ENCODE measurements at regions not wholly inside any gene's neighbourhood (a gene's known extent, or its start where the extent isn't known, plus 50 kb on each side); places are given as distances from the start of the nearest gene placed in this dataset.

DNA sequence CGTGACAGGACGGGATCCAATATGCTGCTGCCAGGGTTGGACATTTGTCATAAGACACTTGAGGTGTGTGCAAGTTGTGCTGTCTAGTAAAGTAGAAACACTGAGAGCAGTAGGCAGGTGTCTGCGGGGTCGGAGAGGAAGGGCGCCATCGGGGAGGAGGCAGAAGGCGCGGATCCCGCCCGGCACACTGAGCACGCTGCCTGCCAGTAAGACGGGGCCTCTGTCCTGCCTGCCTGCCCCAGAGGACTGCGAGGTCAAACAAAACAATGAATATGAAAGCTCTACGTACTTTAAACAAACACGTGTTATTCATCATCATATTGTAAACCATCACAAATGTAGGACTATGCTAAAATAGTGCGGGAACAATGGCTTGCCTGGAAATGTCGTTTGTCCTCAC lies 349.3 kb upstream of the SALL3 start:
- no peaks in the 10 kb centered on the region for H3K9me3 ChIP-seq (ENCODE audit: low read length)
- DNase-seq (ENCODE audit: low spot score) (no peak), FAIRE-seq (no peak), ATAC-seq (no peak)
- BruUV-seq (replicated peaks), result no TSS peak
- intact Hi-C loops (cut with micrococcal nuclease; ENCODE audit: unreplicated experiment), result no loop called here
- H3K4me1 ChIP-seq (ENCODE audit: insufficient read depth, low read length), result no peaks in the 10 kb centered on the region
- ChIA-PET POLR2A (no interaction called here), CTCF (ENCODE audit: low intra/inter-chr PET ratio, low total read pairs) (no interaction called here)
- H4K20me1 ChIP-seq (ENCODE audit: insufficient read depth, low read length), result no peaks in the 10 kb centered on the region
- no peak overlapping the region for H3K4me2 ChIP-seq (ENCODE audit: low read depth, low read length)
- no peak overlapping the region for H3K4me3 ChIP-seq (replicated peaks in 1 of 3; ENCODE audit: insufficient read depth in 1 of 3, low read depth in 2 of 3, low read length in 3 of 3)
- 57% methylated on average over 17 of the region's 17 CpGs for WGBS (ENCODE audit: low lambda C conversion rate)
- H3K27ac ChIP-seq (ENCODE audit: extremely low read length, insufficient read depth, low read length), result no peak overlapping the region
- H3K27me3 ChIP-seq (ENCODE audit: control insufficient read depth in 1 of 2, insufficient read depth in 2 of 2, low read length in 2 of 2), result peaks cover 1 to 29% of the 10 kb centered on the region in 2 experiments; a peak in 1 of 5 replicates
- no peaks in the 10 kb centered on the region for H3K79me2 ChIP-seq (ENCODE audit: insufficient read depth, low read length)
- in situ Hi-C loops (cut with HindIII; ENCODE audit: extremely low pct_ligation_motif_present, low pct_unique_long_range_greater_than_20kb), result no loop called here
- TF ChIP-seq ATM (IDR thresholded peaks at IDR 0.05; ENCODE audit: borderline replicate concordance) (no peak), PHF8 (CRISPR knock-in tag; IDR thresholded peaks at IDR 0.05) (no peak), CAMTA2 (CRISPR knock-in tag; IDR thresholded peaks at IDR 0.05; ENCODE audit: borderline replicate concordance) (no peak), ZNF670 (CRISPR knock-in tag; IDR thresholded peaks at IDR 0.05; ENCODE audit: borderline replicate concordance) (no peak), JUN (CRISPR knock-in tag; IDR thresholded peaks at IDR 0.05) (no peak), ELF1 (CRISPR knock-in tag; IDR thresholded peaks at IDR 0.05) (no peak), MBD4 (IDR thresholded peaks at IDR 0.05; ENCODE audit: borderline replicate concordance, low read length) (no peak), SMYD3 (CRISPR knock-in tag; IDR thresholded peaks at IDR 0.05) (no peak), BORCS8-MEF2B (CRISPR knock-in tag; IDR thresholded peaks at IDR 0.05) (no peak), MTA3 (CRISPR knock-in tag; IDR thresholded peaks at IDR 0.05) (no peak), XBP1 (CRISPR knock-in tag; IDR thresholded peaks at IDR 0.05) (no peak), ETV6 (CRISPR knock-in tag; conservative IDR thresholded peaks at IDR 0.05) (no peak)
- TF ChIP-seq, protein P1, sequence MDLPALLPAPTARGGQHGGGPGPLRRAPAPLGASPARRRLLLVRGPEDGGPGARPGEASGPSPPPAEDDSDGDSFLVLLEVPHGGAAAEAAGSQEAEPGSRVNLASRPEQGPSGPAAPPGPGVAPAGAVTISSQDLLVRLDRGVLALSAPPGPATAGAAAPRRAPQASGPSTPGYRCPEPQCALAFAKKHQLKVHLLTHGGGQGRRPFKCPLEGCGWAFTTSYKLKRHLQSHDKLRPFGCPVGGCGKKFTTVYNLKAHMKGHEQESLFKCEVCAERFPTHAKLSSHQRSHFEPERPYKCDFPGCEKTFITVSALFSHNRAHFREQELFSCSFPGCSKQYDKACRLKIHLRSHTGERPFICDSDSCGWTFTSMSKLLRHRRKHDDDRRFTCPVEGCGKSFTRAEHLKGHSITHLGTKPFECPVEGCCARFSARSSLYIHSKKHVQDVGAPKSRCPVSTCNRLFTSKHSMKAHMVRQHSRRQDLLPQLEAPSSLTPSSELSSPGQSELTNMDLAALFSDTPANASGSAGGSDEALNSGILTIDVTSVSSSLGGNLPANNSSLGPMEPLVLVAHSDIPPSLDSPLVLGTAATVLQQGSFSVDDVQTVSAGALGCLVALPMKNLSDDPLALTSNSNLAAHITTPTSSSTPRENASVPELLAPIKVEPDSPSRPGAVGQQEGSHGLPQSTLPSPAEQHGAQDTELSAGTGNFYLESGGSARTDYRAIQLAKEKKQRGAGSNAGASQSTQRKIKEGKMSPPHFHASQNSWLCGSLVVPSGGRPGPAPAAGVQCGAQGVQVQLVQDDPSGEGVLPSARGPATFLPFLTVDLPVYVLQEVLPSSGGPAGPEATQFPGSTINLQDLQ (CRISPR knock-in tag; IDR thresholded peaks at IDR 0.05), result no peak
- TF ChIP-seq, protein P2, sequence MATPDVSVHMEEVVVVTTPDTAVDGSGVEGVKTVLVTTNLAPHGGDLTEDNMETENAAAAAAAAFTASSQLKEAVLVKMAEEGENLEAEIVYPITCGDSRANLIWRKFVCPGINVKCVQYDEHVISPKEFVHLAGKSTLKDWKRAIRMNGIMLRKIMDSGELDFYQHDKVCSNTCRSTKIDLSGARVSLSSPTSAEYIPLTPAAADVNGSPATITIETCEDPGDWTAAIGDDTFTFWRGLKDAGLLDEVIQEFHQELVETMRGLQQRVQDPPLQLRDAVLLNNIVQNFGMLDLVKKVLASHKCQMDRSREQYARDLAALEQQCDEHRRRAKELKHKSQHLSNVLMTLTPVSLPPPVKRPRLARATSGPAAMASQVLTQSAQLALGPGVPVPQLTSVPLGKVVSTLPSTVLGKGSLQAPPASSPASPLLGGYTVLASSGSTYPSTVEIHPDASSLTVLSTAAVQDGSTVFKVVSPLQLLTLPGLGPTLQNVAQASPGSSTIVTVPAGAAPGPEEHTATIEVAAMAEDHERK (CRISPR knock-in tag; IDR thresholded peaks at IDR 0.05; ENCODE audit: low read depth), result no peak
- TF ChIP-seq, protein P3, sequence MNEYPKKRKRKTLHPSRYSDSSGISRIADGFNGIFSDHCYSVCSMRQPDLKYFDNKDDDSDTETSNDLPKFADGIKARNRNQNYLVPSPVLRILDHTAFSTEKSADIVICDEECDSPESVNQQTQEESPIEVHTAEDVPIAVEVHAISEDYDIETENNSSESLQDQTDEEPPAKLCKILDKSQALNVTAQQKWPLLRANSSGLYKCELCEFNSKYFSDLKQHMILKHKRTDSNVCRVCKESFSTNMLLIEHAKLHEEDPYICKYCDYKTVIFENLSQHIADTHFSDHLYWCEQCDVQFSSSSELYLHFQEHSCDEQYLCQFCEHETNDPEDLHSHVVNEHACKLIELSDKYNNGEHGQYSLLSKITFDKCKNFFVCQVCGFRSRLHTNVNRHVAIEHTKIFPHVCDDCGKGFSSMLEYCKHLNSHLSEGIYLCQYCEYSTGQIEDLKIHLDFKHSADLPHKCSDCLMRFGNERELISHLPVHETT (CRISPR knock-in tag; conservative IDR thresholded peaks at IDR 0.05), result no peak
- TF ChIP-seq, protein P4, sequence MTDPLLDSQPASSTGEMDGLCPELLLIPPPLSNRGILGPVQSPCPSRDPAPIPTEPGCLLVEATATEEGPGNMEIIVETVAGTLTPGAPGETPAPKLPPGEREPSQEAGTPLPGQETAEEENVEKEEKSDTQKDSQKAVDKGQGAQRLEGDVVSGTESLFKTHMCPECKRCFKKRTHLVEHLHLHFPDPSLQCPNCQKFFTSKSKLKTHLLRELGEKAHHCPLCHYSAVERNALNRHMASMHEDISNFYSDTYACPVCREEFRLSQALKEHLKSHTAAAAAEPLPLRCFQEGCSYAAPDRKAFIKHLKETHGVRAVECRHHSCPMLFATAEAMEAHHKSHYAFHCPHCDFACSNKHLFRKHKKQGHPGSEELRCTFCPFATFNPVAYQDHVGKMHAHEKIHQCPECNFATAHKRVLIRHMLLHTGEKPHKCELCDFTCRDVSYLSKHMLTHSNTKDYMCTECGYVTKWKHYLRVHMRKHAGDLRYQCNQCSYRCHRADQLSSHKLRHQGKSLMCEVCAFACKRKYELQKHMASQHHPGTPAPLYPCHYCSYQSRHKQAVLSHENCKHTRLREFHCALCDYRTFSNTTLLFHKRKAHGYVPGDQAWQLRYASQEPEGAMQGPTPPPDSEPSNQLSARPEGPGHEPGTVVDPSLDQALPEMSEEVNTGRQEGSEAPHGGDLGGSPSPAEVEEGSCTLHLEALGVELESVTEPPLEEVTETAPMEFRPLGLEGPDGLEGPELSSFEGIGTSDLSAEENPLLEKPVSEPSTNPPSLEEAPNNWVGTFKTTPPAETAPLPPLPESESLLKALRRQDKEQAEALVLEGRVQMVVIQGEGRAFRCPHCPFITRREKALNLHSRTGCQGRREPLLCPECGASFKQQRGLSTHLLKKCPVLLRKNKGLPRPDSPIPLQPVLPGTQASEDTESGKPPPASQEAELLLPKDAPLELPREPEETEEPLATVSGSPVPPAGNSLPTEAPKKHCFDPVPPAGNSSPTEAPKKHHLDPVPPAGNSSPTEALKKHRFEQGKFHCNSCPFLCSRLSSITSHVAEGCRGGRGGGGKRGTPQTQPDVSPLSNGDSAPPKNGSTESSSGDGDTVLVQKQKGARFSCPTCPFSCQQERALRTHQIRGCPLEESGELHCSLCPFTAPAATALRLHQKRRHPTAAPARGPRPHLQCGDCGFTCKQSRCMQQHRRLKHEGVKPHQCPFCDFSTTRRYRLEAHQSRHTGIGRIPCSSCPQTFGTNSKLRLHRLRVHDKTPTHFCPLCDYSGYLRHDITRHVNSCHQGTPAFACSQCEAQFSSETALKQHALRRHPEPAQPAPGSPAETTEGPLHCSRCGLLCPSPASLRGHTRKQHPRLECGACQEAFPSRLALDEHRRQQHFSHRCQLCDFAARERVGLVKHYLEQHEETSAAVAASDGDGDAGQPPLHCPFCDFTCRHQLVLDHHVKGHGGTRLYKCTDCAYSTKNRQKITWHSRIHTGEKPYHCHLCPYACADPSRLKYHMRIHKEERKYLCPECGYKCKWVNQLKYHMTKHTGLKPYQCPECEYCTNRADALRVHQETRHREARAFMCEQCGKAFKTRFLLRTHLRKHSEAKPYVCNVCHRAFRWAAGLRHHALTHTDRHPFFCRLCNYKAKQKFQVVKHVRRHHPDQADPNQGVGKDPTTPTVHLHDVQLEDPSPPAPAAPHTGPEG (CRISPR knock-in tag; IDR thresholded peaks at IDR 0.05), result no peak
- no peaks in the 10 kb centered on the region for H3K36me3 ChIP-seq (replicated peaks in 1 of 2; ENCODE audit: control insufficient read depth in 1 of 2, insufficient read depth in 2 of 2, low read length in 2 of 2)
- H3K9ac ChIP-seq (ENCODE audit: insufficient read depth, low read depth, low read length), result no peak overlapping the region
- no peak overlapping the region for H2AFZ ChIP-seq (ENCODE audit: low read length)

Measured in HepG2 (cell line).